HEK293T (cell line): ENCODE measurements at regions not wholly inside any gene's neighbourhood (a gene's known extent, or its start where the extent isn't known, plus 50 kb on each side); places are given as distances from the start of the nearest gene placed in this dataset.

ENCODE experiments used
- ARNT ChIP-seq: fragments of 450-650 bp; IDR thresholded peaks from 2 replicates; pipeline ENCODE4 v1.6.1; 2017; ENCODE audit warnings: mild to moderate bottlenecking
- FOXM1 ChIP-seq: fragments of 450-650 bp; IDR thresholded peaks from 2 replicates; pipeline ENCODE4 v1.6.1; 2017; ENCODE audit warnings: mild to moderate bottlenecking, borderline replicate concordance
- LEF1 ChIP-seq: fragments of 450-650 bp; IDR thresholded peaks from 2 replicates; pipeline ENCODE4 v1.6.1; 2017; ENCODE audit warnings: mild to moderate bottlenecking, borderline replicate concordance
- NFRKB ChIP-seq: fragments of 450-650 bp; IDR thresholded peaks from 2 replicates; pipeline ENCODE4 v1.6.1; 2016; ENCODE audit warnings: mild to moderate bottlenecking, moderate library complexity
- PKNOX1 ChIP-seq: fragments of 450-650 bp; IDR thresholded peaks from 2 replicates; pipeline ENCODE4 v1.6.1; 2016
- SP1 ChIP-seq: fragments of 450-650 bp; IDR thresholded peaks from 2 replicates; pipeline ENCODE4 v1.6.1; 2017
- ZNF384 ChIP-seq: fragments of 450-650 bp; IDR thresholded peaks from 2 replicates; pipeline ENCODE4 v1.6.1; 2016

DNA sequence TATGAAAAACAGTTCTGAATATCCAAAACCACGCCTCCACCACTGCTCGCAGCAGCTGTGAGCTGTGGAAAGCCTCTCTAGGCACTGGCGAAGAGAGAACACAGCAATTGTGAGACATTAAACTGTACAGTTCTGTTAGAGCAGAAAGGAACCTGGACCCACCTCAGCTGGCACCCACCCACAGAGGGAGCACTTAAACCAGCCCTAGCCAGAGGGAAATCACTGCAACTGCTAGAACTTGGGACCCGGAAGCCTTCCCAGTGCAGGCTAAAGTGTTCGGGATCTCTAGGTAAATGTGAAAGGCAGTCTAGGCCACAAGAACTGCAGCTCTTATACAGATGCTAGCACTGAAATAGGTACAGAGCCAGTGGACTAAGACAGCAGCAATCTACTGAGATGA, 308.8 kb downstream of the PRR32 start:
- no peak for TF ChIP-seq PKNOX1
- TF ChIP-seq FOXM1 = no peak
- TF ChIP-seq LEF1 = no peak
- no peak for TF ChIP-seq NFRKB
- no peak for TF ChIP-seq SP1
- no peak for TF ChIP-seq ARNT
- TF ChIP-seq ZNF384 = no peak
